ENCODE measurements at regions not wholly inside any gene's neighbourhood (a gene's known extent, or its start where the extent isn't known, plus 50 kb on each side); places are given as distances from the start of the nearest gene placed in this dataset.

- DNase-seq = no peak
Measured at GRCh38 chr2:66691031-66691965, 256.4 kb downstream of the MEIS1 start.

GRCh38 chr2:66692521-66693054 is 257.7 kb downstream of the MEIS1 start:
- DNase-seq = no peak

- DNase-seq = no peak
Measured at GRCh38 chr2:66693076-66693965, 258.4 kb downstream of the MEIS1 start.

- DNase-seq = no peak
Measured at GRCh38 chr2:66694087-66694860, 259.3 kb downstream of the MEIS1 start.

- DNase-seq = no peak
Measured at GRCh38 chr2:66695226-66695735, 260.4 kb downstream of the MEIS1 start.

GRCh38 chr2:66696374-66696773 is 261.4 kb downstream of the MEIS1 start:
- no peak for DNase-seq

- DNase-seq = no peak
Measured at GRCh38 chr2:66696886-66697285, 262.0 kb downstream of the MEIS1 start.

- DNase-seq = no peak
Measured at GRCh38 chr2:66697366-66697765, 262.4 kb downstream of the MEIS1 start.

- DNase-seq = no peak
Measured at GRCh38 chr2:66698091-66698490, 263.2 kb downstream of the MEIS1 start.

GRCh38 chr2:66698576-66699239 is 263.8 kb downstream of the MEIS1 start:
- no peak for DNase-seq

GRCh38 chr2:66699416-66699792 is 264.5 kb downstream of the MEIS1 start:
- DNase-seq = no peak

GRCh38 chr2:66699793-66700676 is 265.1 kb downstream of the MEIS1 start:
- no peak for DNase-seq

GRCh38 chr2:66700677-66701066 is 265.7 kb downstream of the MEIS1 start:
- DNase-seq = no peak

- DNase-seq = no peak
Measured at GRCh38 chr2:66701251-66701650, 266.3 kb downstream of the MEIS1 start.

- DNase-seq = no peak
Measured at GRCh38 chr2:66701656-66702055, 266.7 kb downstream of the MEIS1 start.

GRCh38 chr2:66702301-66702700 is 267.4 kb downstream of the MEIS1 start:
- no peak for DNase-seq

GRCh38 chr2:66704786-66705185 is 269.9 kb downstream of the MEIS1 start:
- DNase-seq = no peak

- DNase-seq = no peak
Measured at GRCh38 chr2:66714610-66715009, 279.7 kb downstream of the MEIS1 start.

GRCh38 chr2:66717218-66717905 is 282.4 kb downstream of the MEIS1 start:
- DNase-seq = no peak

- DNase-seq = no peak
Measured at GRCh38 chr2:66717973-66718372, 283.0 kb downstream of the MEIS1 start.
